Liver (tissue), 3 donors: ENCODE measurements at regions not wholly inside any gene's neighbourhood (a gene's known extent, or its start where the extent isn't known, plus 50 kb on each side); places are given as distances from the start of the nearest gene placed in this dataset.

Experiments
- CTCF ChIP-seq: fragments of 150-350 bp; IDR thresholded peaks from 2 replicates; pipeline ENCODE4 v1.5.1; 2017; ENCODE audit warnings: improper control_type of control experiment, low read depth, low read length; ENCODE audit not compliant: missing input control
- EGR1 ChIP-seq, 2 donors: IDR thresholded peaks; 2 replicates each; pipeline ENCODE4 v1.6.1; 2016 to 2018; ENCODE audit warnings: antibody characterized with exemption in 2 of 2, low read depth in 2 of 2
- JUND ChIP-seq, 2 donors: IDR thresholded peaks; 2 replicates each; pipeline ENCODE4 v1.6.1; 2016; ENCODE audit warnings: antibody characterized with exemption in 2 of 2
- RAD21 ChIP-seq, 2 donors: IDR thresholded peaks; 2 replicates each; pipeline ENCODE4 v1.6.1; 2016; ENCODE audit warnings: antibody characterized with exemption in 2 of 2, mild to moderate bottlenecking in 2 of 2
- TAF1 ChIP-seq: conservative IDR thresholded peaks from 2 replicates; pipeline ENCODE4 v1.6.1; 2016; ENCODE audit warnings: antibody characterized with exemption, mild to moderate bottlenecking
- YY1 ChIP-seq: IDR thresholded peaks from 2 replicates; pipeline ENCODE4 v1.6.1; 2016; ENCODE audit warnings: antibody characterized with exemption, mild to moderate bottlenecking
- ZBTB33 ChIP-seq: IDR thresholded peaks from 2 replicates; pipeline ENCODE4 v1.6.1; 2016; ENCODE audit warnings: antibody characterized with exemption
- TF ChIP-seq, protein P1 (sequence below): IDR thresholded peaks from 2 replicates; pipeline ENCODE4 v1.6.1; 2016; ENCODE audit warnings: antibody characterized with exemption, mild to moderate bottlenecking
- TF ChIP-seq, protein P2 (sequence below): IDR thresholded peaks from 2 replicates; pipeline ENCODE4 v1.6.1; 2016; ENCODE audit warnings: antibody characterized with exemption
- donor health status: healthy.
- donor health status: healthy.

GRCh38 chr7:34299066-34299465, 359.0 kb upstream of the NPSR1 start:
- TF ChIP-seq JUND (IDR thresholded peaks at IDR 0.05) (no peak), CTCF (no peak), TAF1 (no peak), RAD21 (IDR thresholded peaks at IDR 0.05) (no peak), YY1 (no peak), ZBTB33 (no peak), EGR1 (IDR thresholded peaks at IDR 0.05; ENCODE audit: low read depth in 2 of 2) (no peak)
- TF ChIP-seq, protein P1, sequence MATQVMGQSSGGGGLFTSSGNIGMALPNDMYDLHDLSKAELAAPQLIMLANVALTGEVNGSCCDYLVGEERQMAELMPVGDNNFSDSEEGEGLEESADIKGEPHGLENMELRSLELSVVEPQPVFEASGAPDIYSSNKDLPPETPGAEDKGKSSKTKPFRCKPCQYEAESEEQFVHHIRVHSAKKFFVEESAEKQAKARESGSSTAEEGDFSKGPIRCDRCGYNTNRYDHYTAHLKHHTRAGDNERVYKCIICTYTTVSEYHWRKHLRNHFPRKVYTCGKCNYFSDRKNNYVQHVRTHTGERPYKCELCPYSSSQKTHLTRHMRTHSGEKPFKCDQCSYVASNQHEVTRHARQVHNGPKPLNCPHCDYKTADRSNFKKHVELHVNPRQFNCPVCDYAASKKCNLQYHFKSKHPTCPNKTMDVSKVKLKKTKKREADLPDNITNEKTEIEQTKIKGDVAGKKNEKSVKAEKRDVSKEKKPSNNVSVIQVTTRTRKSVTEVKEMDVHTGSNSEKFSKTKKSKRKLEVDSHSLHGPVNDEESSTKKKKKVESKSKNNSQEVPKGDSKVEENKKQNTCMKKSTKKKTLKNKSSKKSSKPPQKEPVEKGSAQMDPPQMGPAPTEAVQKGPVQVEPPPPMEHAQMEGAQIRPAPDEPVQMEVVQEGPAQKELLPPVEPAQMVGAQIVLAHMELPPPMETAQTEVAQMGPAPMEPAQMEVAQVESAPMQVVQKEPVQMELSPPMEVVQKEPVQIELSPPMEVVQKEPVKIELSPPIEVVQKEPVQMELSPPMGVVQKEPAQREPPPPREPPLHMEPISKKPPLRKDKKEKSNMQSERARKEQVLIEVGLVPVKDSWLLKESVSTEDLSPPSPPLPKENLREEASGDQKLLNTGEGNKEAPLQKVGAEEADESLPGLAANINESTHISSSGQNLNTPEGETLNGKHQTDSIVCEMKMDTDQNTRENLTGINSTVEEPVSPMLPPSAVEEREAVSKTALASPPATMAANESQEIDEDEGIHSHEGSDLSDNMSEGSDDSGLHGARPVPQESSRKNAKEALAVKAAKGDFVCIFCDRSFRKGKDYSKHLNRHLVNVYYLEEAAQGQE = no peak
- TF ChIP-seq, protein P2, sequence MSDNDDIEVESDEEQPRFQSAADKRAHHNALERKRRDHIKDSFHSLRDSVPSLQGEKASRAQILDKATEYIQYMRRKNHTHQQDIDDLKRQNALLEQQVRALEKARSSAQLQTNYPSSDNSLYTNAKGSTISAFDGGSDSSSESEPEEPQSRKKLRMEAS = no peak
